ENCODE measurements at regions not wholly inside any gene's neighbourhood (a gene's known extent, or its start where the extent isn't known, plus 50 kb on each side); places are given as distances from the start of the nearest gene placed in this dataset.

GRCh38 chr6:134379599-134379998 lies 61.7 kb upstream of the SGK1 start:
- DNase-seq (ENCODE audit: low spot score) (no peak), ATAC-seq (ENCODE audit: low FRiP score) (no peak)
- TF ChIP-seq CTCF (IDR thresholded peaks at IDR 0.05): no peak

- DNase-seq (ENCODE audit: low spot score): no peak
- ATAC-seq (ENCODE audit: low FRiP score): no peak
- TF ChIP-seq CTCF (IDR thresholded peaks at IDR 0.05): no peak
These were observed 61.2 kb upstream of the SGK1 start for GRCh38 chr6:134379076-134379475.

- TF ChIP-seq CTCF (IDR thresholded peaks at IDR 0.05): no peak
- ATAC-seq (ENCODE audit: low FRiP score) (no peak), DNase-seq (ENCODE audit: low spot score) (no peak)
These were observed 60.5 kb upstream of the SGK1 start for GRCh38 chr6:134378426-134378825.

GRCh38 chr6:134376785-134377184 lies 58.9 kb upstream of the SGK1 start:
- DNase-seq (ENCODE audit: low spot score): no peak
- no peak for TF ChIP-seq CTCF (IDR thresholded peaks at IDR 0.05)
- ATAC-seq (ENCODE audit: low FRiP score): no peak

- no peak for DNase-seq (ENCODE audit: low spot score)
- no peak for ATAC-seq (ENCODE audit: low FRiP score)
- TF ChIP-seq CTCF (IDR thresholded peaks at IDR 0.05): no peak
These were observed 57.3 kb upstream of the SGK1 start for GRCh38 chr6:134375220-134375580.

GRCh38 chr6:134374491-134375219 lies 56.7 kb upstream of the SGK1 start:
- DNase-seq (ENCODE audit: low spot score) (no peak), ATAC-seq (ENCODE audit: low FRiP score) (no peak)
- TF ChIP-seq CTCF (IDR thresholded peaks at IDR 0.05): no peak

- no peak for ATAC-seq (ENCODE audit: low FRiP score)
- no peak for TF ChIP-seq CTCF (IDR thresholded peaks at IDR 0.05)
- DNase-seq (ENCODE audit: low spot score): no peak
These were observed 56.1 kb upstream of the SGK1 start for GRCh38 chr6:134373993-134374392.
